ENCODE measurements at regions not wholly inside any gene's neighbourhood (a gene's known extent, or its start where the extent isn't known, plus 50 kb on each side); places are given as distances from the start of the nearest gene placed in this dataset.
"Not testable (repeated sequence)": the region's sequence is repeated elsewhere in the genome, so short reads cannot be mapped to it uniquely, and the experiment has no call there.

DNA sequence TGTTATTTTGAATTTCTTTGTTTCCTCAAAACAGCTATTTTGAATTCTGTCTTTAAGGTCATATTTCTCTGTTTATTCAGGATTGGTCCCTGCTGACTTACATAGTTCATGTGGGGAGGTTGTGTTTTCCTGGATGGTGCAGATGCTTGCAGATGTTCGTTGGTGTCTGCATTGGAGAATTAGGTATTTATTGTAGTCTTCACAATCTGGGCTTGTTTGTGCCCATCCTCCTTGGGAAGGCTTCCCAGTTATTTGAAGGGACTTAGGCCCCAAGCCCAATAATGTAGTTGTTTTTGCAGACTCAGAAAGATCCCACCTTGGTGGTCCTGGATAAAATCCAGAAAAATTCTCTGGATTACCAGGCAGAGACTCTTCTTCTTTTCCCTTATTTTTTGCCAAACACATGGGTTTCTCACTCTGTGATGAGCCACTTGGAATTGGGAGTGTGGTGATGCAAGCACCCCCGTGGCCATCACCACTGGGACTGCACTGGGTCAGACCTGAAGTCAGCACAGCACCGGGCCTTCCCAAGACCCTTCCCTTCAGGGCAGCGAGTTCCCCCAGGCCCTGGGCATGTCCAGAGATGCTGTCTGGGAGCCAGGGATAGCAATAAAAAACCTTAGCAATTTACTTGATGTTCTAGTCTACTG is 81.6 kb upstream of the EZR start:
- no peak for DNase-seq (ENCODE audit: low spot score)
- TF ChIP-seq, protein P1, sequence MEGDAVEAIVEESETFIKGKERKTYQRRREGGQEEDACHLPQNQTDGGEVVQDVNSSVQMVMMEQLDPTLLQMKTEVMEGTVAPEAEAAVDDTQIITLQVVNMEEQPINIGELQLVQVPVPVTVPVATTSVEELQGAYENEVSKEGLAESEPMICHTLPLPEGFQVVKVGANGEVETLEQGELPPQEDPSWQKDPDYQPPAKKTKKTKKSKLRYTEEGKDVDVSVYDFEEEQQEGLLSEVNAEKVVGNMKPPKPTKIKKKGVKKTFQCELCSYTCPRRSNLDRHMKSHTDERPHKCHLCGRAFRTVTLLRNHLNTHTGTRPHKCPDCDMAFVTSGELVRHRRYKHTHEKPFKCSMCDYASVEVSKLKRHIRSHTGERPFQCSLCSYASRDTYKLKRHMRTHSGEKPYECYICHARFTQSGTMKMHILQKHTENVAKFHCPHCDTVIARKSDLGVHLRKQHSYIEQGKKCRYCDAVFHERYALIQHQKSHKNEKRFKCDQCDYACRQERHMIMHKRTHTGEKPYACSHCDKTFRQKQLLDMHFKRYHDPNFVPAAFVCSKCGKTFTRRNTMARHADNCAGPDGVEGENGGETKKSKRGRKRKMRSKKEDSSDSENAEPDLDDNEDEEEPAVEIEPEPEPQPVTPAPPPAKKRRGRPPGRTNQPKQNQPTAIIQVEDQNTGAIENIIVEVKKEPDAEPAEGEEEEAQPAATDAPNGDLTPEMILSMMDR (IDR thresholded peaks at IDR 0.05; ENCODE audit: extremely low read depth, missing control alignments) = no peak

DNA sequence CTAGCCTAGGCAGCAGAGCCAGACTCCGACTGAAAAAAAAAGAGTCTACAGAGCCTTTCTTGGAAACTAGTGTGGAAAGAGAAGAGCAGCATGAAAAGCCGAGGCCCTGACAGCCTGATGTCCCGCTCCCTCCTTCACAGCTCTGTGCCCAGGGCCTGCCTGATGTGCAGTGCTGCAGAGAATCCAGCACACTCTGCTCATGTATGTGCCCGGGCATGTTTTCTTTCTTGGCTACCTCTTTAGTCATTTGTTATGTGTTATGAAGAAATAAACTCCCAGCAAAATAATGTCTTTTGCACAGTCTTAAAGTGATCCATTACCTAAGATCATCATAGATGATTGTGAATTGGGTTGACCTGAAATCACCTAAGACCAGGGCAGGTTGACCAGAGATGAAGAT is 78.1 kb upstream of the EZR start:
- TF ChIP-seq, protein P1 (IDR thresholded peaks at IDR 0.05; ENCODE audit: extremely low read depth, missing control alignments) = no peak
- DNase-seq (ENCODE audit: low spot score) = no peak

DNA sequence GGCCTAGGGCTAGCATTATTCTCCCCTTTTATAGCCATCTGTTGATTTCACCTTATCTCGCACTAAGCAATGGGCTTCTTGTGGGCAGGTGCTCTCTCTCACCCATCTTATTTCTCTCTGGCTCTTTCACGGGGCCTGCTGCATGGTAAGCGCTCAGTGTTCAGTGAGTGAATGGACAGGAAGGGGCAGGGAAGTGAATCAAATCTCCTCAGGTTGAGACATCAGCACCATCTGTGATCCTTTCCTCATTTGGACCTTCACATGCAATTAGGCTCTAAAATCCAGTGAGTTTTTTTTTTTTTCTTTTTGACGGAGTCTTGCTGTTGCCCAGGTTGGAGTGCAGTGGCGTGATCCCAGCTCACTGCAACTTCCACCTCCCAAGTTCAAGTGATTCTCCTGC is 76.5 kb upstream of the EZR start:
- DNase-seq (ENCODE audit: low spot score) = no peak
- TF ChIP-seq, protein P1 (IDR thresholded peaks at IDR 0.05; ENCODE audit: extremely low read depth, missing control alignments) = no peak

DNA sequence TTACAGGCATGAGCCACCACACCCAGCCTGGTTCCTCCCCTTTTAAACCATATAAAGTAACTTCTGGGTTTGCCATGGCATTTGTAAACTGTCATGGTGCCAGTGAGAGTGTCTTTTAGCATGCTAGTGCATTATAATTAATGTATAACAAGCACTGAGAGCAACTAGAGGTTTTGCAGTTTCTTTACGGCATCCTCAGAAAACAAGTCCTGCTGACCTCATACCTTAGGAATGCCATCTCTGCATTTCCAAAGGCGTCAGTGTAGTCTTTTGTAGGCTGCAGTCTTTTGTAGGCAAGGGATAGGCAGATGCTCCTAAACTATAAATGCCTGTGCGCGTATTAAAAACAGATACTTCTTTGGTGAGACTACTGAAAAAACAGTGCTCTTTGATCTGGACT is 75.0 kb upstream of the EZR start:
- DNase-seq (ENCODE audit: low spot score) = no peak
- TF ChIP-seq, protein P1 (IDR thresholded peaks at IDR 0.05; ENCODE audit: extremely low read depth, missing control alignments) = no peak

DNA sequence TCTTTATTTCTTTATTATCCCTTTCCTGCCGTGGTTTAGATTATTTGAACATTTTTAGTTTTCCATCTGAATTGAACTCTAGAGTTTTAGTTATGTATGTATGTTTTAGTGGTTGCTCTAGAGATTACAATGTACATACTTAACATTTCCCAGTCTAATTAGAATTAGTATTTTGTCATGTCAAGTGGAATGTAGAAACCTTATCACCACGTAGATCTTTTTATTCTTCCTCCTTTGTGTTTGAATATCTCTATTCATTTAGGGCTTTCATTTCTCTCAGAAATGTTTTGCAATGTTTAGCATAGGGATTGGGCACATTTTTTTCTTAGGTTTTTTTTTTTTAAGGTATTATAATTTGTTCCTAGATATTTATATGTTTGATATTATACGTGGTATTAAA is 73.1 kb upstream of the EZR start:
- TF ChIP-seq, protein P1 (IDR thresholded peaks at IDR 0.05; ENCODE audit: extremely low read depth, missing control alignments) = no peak
- no peak for DNase-seq (ENCODE audit: low spot score)

DNA sequence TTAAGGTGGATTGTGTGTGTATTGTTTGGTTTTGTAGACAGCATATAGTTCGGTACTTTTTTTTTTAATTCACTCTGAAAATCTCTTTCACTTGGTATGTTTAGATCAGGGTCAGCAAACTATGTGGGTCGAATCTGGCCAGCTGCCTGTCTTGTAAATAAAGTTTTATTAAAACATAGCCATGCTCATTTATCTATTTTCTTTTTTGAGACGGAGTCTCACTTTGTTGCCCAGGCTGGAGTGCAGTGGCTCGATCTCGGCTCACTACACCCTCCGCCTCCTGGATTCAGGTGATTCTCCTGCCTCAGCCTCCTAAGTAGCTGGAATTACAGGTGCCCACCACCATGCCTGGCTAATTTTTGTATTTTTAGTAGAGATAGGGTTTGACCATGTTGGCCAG is 72.4 kb upstream of the EZR start:
- not testable (repeated sequence) for DNase-seq (ENCODE audit: low spot score)

DNA sequence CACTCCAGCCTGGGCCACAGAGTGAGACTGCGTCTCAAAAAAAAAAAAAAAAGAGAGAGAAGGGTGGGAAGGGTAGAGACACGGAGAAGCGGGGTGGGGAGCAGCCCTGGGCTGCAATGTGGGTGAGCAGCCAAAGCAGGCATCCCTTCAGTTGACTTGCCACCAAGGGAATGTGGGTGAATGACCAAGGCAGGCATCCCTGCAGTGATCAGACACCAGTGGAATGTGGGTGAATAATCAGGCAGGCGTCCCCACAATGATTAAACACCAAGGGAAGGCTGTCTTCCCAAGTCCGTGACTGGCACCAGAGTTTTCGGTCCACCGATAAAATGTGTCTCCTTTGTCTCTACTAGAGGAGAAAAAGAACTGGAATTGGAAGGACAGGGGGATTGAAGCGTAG is 69.0 kb upstream of the EZR start:
- not testable (repeated sequence) for DNase-seq (ENCODE audit: low spot score)

DNA sequence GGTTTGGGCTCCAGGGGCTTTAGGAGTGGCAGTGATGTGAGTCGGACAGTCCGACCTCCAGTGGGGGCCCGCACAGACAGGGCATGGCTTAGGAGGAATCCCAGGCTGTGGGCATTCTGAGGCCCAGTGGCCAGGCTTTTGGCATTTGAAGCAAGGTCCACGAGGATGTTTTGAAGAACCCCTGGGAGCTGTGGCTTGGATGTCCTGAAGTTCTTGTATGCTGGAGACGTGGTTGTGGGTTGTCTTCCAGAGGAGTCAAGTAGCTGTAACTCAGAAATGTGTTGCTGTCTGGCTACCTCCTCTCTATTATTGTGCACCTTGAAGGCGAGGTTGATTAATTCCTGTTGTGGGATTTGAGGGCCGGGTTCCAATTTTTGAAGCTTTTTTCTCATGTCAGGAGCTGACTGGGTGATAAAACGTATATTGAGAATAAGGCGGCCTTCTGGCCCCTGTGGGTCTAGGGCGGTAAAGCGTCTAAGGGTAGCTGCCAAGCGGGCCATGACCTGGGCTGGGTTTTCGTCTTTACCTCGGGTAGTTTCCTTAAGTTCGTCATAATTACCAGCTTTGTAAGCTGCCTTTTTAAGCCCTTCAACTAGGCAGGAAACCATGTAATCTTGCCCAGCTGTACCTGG is 67.3 kb upstream of the EZR start:
- not testable (repeated sequence) for DNase-seq (ENCODE audit: low spot score)

DNA sequence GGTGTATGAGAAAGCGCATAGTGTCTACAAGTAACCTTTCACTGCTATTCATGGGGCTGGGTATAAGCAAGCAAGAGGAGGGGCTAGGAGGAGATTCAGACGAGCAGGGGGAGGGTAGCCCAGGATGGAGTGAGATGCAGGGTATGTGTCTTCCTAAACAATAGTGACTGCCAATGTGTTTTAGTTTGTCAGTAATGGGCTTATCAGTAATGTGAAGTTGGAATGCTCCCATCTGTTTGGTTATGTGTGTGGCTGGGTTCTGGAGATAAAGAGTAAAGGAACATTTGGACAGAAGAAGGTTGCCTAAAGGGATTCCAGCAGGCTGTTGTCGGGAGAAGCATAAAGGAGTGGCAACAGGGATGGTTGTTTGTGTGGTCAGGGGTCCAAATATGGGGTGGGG is 62.7 kb upstream of the EZR start:
- not testable (repeated sequence) for DNase-seq (ENCODE audit: low spot score)

DNA sequence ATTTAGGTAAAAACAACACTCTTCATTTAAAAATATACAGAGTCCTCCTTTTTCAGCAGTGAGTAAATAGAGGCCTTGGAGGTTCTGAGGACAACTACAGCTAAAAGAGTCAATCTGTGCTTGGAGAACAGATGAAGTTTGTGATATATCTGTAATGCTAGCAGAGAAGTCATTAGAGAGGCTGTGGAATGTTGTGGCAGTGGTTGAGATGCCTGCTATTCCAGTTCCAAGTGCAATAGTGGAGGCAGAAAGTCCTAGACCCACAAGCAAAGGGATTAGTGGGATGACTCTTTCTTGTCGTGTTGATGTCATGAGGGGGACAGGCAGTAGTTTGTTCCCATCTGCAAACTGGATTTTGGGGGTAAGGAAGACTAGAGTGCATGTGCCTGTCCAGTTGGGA is 62.1 kb upstream of the EZR start:
- not testable (repeated sequence) for DNase-seq (ENCODE audit: low spot score)
